Sigmoid colon (tissue), 3 donors: ENCODE measurements at regions not wholly inside any gene's neighbourhood (a gene's known extent, or its start where the extent isn't known, plus 50 kb on each side); places are given as distances from the start of the nearest gene placed in this dataset.

Experiments used
- POLR2A ChIP-seq, 2 donors: fragments of 450-650 bp; IDR thresholded peaks; one replicate each; pipeline ENCODE4 v1.6.1; 2016; ENCODE audit warnings: antibody characterized with exemption in 2 of 2, mild to moderate bottlenecking in 2 of 2, moderate library complexity in 2 of 2
- TF ChIP-seq, protein P1 (sequence below), 4 experiments: fragments of 450-650 bp in 3 of 4; fragments of 200-600 bp in 1 of 4; IDR thresholded peaks; one replicate each; pipeline ENCODE4 v1.5.1; 2016 to 2019; ENCODE audit warnings: antibody characterized with exemption in 4 of 4, mild to moderate bottlenecking in 3 of 4, moderate library complexity in 2 of 4

DNA sequence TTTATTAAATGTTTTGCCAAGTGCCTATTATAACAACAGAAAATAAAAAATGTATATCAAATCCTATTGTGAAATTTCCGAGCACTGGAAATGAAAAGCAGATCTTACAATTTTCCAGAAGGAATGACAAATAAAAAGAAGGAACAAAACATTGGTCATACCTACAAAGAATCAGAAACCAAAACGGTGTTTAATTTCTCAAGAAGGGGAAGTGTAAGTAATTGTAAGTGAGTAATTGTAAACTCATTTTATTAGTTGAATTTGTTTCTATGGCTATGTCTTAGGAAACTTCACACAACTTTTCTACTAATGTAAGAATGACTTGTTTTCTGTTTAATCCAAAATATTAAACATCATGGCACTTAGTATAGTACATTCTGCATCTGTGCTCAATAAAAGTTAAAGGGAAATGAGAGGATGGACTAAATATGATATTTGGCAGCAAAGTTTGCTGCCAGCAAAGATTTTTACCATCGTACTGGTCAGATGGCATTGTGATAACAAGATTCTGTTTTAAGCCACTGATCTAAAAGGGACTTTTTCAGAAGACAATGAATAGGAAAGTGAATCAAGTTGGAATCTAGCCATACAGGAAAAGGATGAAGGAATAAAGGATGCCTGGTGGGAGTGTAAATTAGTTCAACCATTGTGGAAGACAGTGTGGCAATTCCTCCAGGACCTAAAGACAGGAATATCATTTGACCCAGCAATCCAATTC is 232.4 kb downstream of the NFKBIZ start:
- TF ChIP-seq, protein P1, sequence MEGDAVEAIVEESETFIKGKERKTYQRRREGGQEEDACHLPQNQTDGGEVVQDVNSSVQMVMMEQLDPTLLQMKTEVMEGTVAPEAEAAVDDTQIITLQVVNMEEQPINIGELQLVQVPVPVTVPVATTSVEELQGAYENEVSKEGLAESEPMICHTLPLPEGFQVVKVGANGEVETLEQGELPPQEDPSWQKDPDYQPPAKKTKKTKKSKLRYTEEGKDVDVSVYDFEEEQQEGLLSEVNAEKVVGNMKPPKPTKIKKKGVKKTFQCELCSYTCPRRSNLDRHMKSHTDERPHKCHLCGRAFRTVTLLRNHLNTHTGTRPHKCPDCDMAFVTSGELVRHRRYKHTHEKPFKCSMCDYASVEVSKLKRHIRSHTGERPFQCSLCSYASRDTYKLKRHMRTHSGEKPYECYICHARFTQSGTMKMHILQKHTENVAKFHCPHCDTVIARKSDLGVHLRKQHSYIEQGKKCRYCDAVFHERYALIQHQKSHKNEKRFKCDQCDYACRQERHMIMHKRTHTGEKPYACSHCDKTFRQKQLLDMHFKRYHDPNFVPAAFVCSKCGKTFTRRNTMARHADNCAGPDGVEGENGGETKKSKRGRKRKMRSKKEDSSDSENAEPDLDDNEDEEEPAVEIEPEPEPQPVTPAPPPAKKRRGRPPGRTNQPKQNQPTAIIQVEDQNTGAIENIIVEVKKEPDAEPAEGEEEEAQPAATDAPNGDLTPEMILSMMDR (IDR thresholded peaks at IDR 0.05), result no peak
- no peak for TF ChIP-seq POLR2A (IDR thresholded peaks at IDR 0.05)
